Adrenal gland (tissue), 9 donors: ENCODE measurements at regions not wholly inside any gene's neighbourhood (a gene's known extent, or its start where the extent isn't known, plus 50 kb on each side); places are given as distances from the start of the nearest gene placed in this dataset.

Experiments used
- DNase-seq, 7 donors: peaks; one replicate each; pipeline ENCODE4 v3.0.0-alpha.2; 2019 to 2020
- H3K27ac ChIP-seq, 5 donors: fragments of 200-600 bp; sonication (generic) in 4 of 5; 1 replicate in 3 of 5; 2 replicates in 2 of 5; pipeline versions ENCODE4 v1.5.1 to v1.8.0; 2016 to 2020; ENCODE audit warnings: mild to moderate bottlenecking in 1 of 5
- H3K27me3 ChIP-seq: fragments of 200-600 bp; 2 replicates; pipeline ENCODE4 v1.8.0; 2021
- H3K36me3 ChIP-seq, 2 donors: fragments of 200-600 bp; replicated peaks in 1 of 2; 1 replicate in 1 of 2; 2 replicates in 1 of 2; pipeline versions ENCODE4 v1.5.1 to v1.8.0; 2018 to 2022
- H3K4me1 ChIP-seq, 2 donors: fragments of 200-600 bp; replicated peaks in 1 of 2; 1 replicate in 1 of 2; 2 replicates in 1 of 2; pipeline versions ENCODE4 v1.5.1 to v1.8.0; 2018 to 2021
- H3K4me3 ChIP-seq, 4 donors: fragments of 200-600 bp; sonication (generic) in 3 of 4; one replicate each; pipeline ENCODE4 v1.5.1; 2016 to 2018
- H3K9me3 ChIP-seq, 3 donors: fragments of 200-600 bp; sonication (generic) in 1 of 3; replicated peaks in 1 of 3; 1 replicate in 2 of 3; 2 replicates in 1 of 3; pipeline versions ENCODE4 v1.5.1 to v1.8.0; 2016 to 2021
- CTCF ChIP-seq, 6 experiments: fragments of 450-650 bp in 4 of 6; fragments of 200-600 bp in 2 of 6; sonication (generic) in 1 of 6; IDR thresholded peaks; 1 replicate in 5 of 6; 2 replicates in 1 of 6; pipeline versions ENCODE4 v1.5.1 to v1.8.0; 2016 to 2021; ENCODE audit warnings: antibody characterized with exemption in 6 of 6, mild to moderate bottlenecking in 2 of 6, moderate library complexity in 1 of 6
- POLR2A ChIP-seq, 2 donors: fragments of 450-650 bp; IDR thresholded peaks; one replicate each; pipeline ENCODE4 v1.6.1; 2017; ENCODE audit warnings: antibody characterized with exemption in 2 of 2, mild to moderate bottlenecking in 2 of 2, moderate library complexity in 1 of 2
- WGBS, 4 donors: extraction: QIAGEN DNeasy Blood & Tissue Kit in 2 of 4; methylation state at CpG; one replicate each; pipeline versions ENCODE4 v1.1.5 to v1.1.7; 2013 to 2017; 5-methylcytosine and 5-hydroxymethylcytosine counted together
- intact Hi-C, 2 donors: fragments of 100-400 bp; cut with DNase I; formaldehyde crosslinking; loops; one replicate each; pipeline versions ENCODE4 v1.14.1 to v1.15.0; 2022 to 2023
- donor health status: healthy with polysubstance abuse.
- donor health status: Bipolar disorder and iron deficiency.
- donor health status: DM: yes; HTN: yes; CAD: no.
- donor health status: DM: no; HTN: no; CAD: no.
- donor health status: DM: no; HTN: no; CAD: no.

DNA sequence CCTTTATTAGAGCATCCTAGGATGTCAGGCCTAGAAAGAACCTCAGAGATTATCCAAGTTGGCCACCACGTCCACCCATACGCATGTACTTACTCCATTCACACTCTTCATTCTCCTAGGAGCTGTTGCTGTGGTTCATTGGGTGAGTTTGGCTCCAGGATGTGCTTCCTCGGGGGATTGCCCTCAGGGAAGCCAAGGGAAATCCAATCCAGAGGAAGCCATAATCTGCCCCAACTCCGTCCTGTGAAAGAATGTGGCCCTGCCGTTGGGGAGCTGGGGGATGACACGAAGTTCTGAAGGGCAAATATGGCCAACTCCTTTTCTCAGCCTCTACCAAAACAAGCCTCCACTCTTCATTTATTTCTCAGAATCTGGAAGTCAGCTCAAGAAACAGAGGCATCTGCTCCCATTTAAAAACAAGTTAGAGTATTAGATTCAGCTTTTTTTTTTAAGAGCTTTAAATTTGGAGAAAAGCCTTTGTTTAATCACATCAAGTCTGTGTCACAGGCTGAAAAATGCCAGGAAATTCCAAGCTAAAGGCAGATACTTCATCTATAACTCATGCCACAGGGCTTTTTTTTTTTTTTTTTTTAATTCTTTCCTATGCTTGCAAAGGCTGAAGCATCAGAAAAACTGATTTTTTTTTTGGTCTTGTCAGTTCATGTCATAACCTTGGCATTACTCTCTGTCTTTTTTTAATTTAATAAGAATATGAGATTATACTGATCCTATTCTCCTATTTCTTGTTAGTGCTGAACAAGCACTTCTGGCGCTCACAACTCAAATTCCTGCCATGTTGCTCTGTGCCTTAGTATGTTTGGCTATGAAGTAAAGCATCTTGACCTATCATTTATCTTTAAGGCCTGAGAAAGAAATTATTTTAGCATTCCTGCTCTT lies 480.9 kb upstream of the MARCKS start:
- Histone ChIP-seq H3K9me3 (no peaks in the 10 kb centered on the region), H3K27ac (no peak overlapping the region), H3K27me3 (no peaks in the 10 kb centered on the region), H3K36me3 (no peaks in the 10 kb centered on the region), H3K4me1 (peaks cover 0 to 4% of the 10 kb centered on the region in 2 donors), H3K4me3 (no peak overlapping the region)
- no peak for DNase-seq
- 72 to 81% (median 78%) methylated on average over 7 of the region's 7 CpGs for WGBS, 4 donors
- TF ChIP-seq CTCF (IDR thresholded peaks at IDR 0.05) (no peak), POLR2A (IDR thresholded peaks at IDR 0.05) (no peak)
- intact Hi-C loops = no loop called here

GRCh38 chr6:113376847-113377165 lies 480.3 kb upstream of the MARCKS start:
- no peaks in the 10 kb centered on the region for H3K9me3 ChIP-seq
- 78 to 90% (median 86%) methylated on average over 1 of the region's 1 CpG for WGBS, 4 donors
- H3K4me1 ChIP-seq = peaks cover 0 to 4% of the 10 kb centered on the region in 2 donors
- TF ChIP-seq CTCF (IDR thresholded peaks at IDR 0.05) (no peak), POLR2A (IDR thresholded peaks at IDR 0.05) (no peak)
- no peaks in the 10 kb centered on the region for H3K36me3 ChIP-seq
- intact Hi-C loops = no loop called here
- H3K27ac ChIP-seq = no peak overlapping the region
- H3K4me3 ChIP-seq = no peak overlapping the region
- no peak for DNase-seq
- H3K27me3 ChIP-seq = no peaks in the 10 kb centered on the region

- Histone ChIP-seq H3K27me3 (no peaks in the 10 kb centered on the region), H3K36me3 (no peaks in the 10 kb centered on the region), H3K4me1 (peaks cover 0 to 4% of the 10 kb centered on the region in 2 donors), H3K27ac (no peak overlapping the region), H3K4me3 (no peak overlapping the region), H3K9me3 (no peaks in the 10 kb centered on the region)
- TF ChIP-seq POLR2A (IDR thresholded peaks at IDR 0.05) (no peak), CTCF (IDR thresholded peaks at IDR 0.05) (no peak)
- intact Hi-C loops = no loop called here
- 85 to 93% (median 88%) methylated on average over 4 of the region's 4 CpGs for WGBS, 4 donors
- no peak for DNase-seq
These were observed 479.7 kb upstream of the MARCKS start for GRCh38 chr6:113377362-113377942.

- Histone ChIP-seq H3K4me3 (no peak overlapping the region), H3K9me3 (no peaks in the 10 kb centered on the region), H3K27me3 (no peaks in the 10 kb centered on the region), H3K27ac (no peak overlapping the region), H3K36me3 (no peaks in the 10 kb centered on the region), H3K4me1 (peaks cover 0 to 4% of the 10 kb centered on the region in 2 donors)
- intact Hi-C loops = no loop called here
- no peak for TF ChIP-seq POLR2A (IDR thresholded peaks at IDR 0.05)
- TF ChIP-seq CTCF (IDR thresholded peaks at IDR 0.05) = no peak
- 55 to 74% (median 57%) methylated on average over 3 of the region's 3 CpGs for WGBS, 4 donors
- no peak for DNase-seq
These were observed 476.6 kb upstream of the MARCKS start for GRCh38 chr6:113380591-113380990.
